Astrocyte (in vitro differentiated cells and primary cell): ENCODE measurements at regions not wholly inside any gene's neighbourhood (a gene's known extent, or its start where the extent isn't known, plus 50 kb on each side); places are given as distances from the start of the nearest gene placed in this dataset.

Experiments used
- DNase-seq: peaks from one replicate; pipeline ENCODE4 v3.0.0-alpha.2; 2010; ENCODE audit warnings: low read depth
- FAIRE-seq: peaks from 2 replicates; lab custom pipeline; 2011; peaks lifted over from hg19 to GRCh38; lab: Jason Lieb, UNC
- H2AFZ ChIP-seq: 2 replicates; pipeline ENCODE4 v1.6.0; 2012; ENCODE audit warnings: low read depth, low read length, inconsistent platforms
- H3K27ac ChIP-seq: 2 replicates; pipeline ENCODE4 v1.5.1; 2011; ENCODE audit warnings: low read depth, low read length, inconsistent platforms
- H3K27me3 ChIP-seq: 2 replicates; pipeline ENCODE4 v1.6.0; 2011; ENCODE audit warnings: low read length, inconsistent platforms; ENCODE audit not compliant: insufficient read depth
- H3K36me3 ChIP-seq: 2 replicates; pipeline ENCODE4 v1.5.1; 2011; ENCODE audit warnings: low read length, inconsistent platforms; ENCODE audit not compliant: insufficient read depth
- H3K4me1 ChIP-seq: 2 replicates; pipeline ENCODE4 v1.5.1; 2011; ENCODE audit warnings: low read length, inconsistent platforms; ENCODE audit not compliant: insufficient read depth
- H3K4me2 ChIP-seq: 2 replicates; pipeline ENCODE4 v1.6.0; 2012; ENCODE audit warnings: low read length, inconsistent platforms
- H3K4me3 ChIP-seq: 2 replicates; pipeline ENCODE4 v1.5.1; 2011; ENCODE audit warnings: low read depth, mild to moderate bottlenecking, low read length, inconsistent platforms; ENCODE audit not compliant: insufficient read depth
- H3K79me2 ChIP-seq: 2 replicates; pipeline ENCODE4 v1.6.0; 2012; ENCODE audit warnings: mild to moderate bottlenecking, low read length, inconsistent platforms; ENCODE audit not compliant: insufficient read depth
- H3K9ac ChIP-seq: 2 replicates; pipeline ENCODE4 v1.6.0; 2012; ENCODE audit warnings: mild to moderate bottlenecking, low read length, inconsistent platforms
- H3K9me3 ChIP-seq: 2 replicates; pipeline ENCODE4 v1.5.1; 2012; ENCODE audit warnings: low read depth, mild to moderate bottlenecking, low read length, inconsistent platforms; ENCODE audit not compliant: insufficient read depth
- H4K20me1 ChIP-seq: 2 replicates; pipeline ENCODE4 v1.6.0; 2012; ENCODE audit warnings: low read length, inconsistent platforms; ENCODE audit not compliant: insufficient read depth
- H3K27ac Mint-ChIP-seq: one replicate; pipeline ENCODE4 v1.8.0; 2021; ENCODE audit warnings: mild to moderate bottlenecking, mixed read lengths; ENCODE audit not compliant: unreplicated experiment
- H3K27me3 Mint-ChIP-seq: one replicate; pipeline ENCODE4 v1.8.0; 2021; ENCODE audit warnings: low read depth, mixed read lengths; ENCODE audit not compliant: unreplicated experiment
- H3K36me3 Mint-ChIP-seq: one replicate; pipeline ENCODE4 v1.8.0; 2021; ENCODE audit warnings: low read depth, mixed read lengths; ENCODE audit not compliant: unreplicated experiment
- H3K4me1 Mint-ChIP-seq: one replicate; pipeline ENCODE4 v1.8.0; 2021; ENCODE audit warnings: low read depth, mixed read lengths; ENCODE audit not compliant: unreplicated experiment
- H3K4me3 Mint-ChIP-seq: one replicate; pipeline ENCODE4 v1.8.0; 2021; ENCODE audit warnings: mild to moderate bottlenecking, moderate library complexity, mixed read lengths; ENCODE audit not compliant: unreplicated experiment
- H3K9me3 Mint-ChIP-seq: one replicate; pipeline ENCODE4 v1.8.0; 2021; ENCODE audit warnings: mild to moderate bottlenecking, mixed read lengths; ENCODE audit not compliant: unreplicated experiment
- EZH2 ChIP-seq: IDR thresholded peaks from 2 replicates; pipeline ENCODE4 v1.6.1; 2012; ENCODE audit warnings: mild to moderate bottlenecking, low read length, inconsistent platforms; ENCODE audit not compliant: insufficient read depth
- TF ChIP-seq, protein P1 (sequence below): IDR thresholded peaks from 2 replicates; pipeline ENCODE4 v1.5.1; 2011; ENCODE audit warnings: low read depth, mild to moderate bottlenecking, inconsistent platforms, low read length, moderate library complexity; ENCODE audit not compliant: insufficient read depth

DNA sequence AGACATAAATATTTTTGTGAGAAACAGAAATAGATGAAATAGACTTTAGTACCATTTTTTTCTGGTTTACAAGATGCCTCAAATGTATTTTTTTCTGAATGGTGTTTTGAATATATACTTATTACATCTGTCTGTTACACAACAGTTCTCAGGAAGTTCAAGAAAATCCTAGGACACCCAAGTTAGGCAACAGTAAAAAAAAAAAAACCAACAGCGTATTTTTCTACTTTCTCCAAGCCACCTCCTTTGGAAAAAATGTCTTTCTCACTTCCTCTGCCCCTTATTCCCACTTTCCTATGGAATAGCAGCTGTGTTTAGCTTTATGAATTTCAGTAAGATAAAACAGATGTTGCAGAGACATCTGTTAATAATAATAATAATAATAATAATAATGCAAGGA is 489.6 kb upstream of the KLF12 start:
- no peak for DNase-seq
- no peaks in the 10 kb centered on the region for H3K4me1 Mint-ChIP-seq
- H3K4me1 ChIP-seq = no peaks in the 10 kb centered on the region
- TF ChIP-seq, protein P1, sequence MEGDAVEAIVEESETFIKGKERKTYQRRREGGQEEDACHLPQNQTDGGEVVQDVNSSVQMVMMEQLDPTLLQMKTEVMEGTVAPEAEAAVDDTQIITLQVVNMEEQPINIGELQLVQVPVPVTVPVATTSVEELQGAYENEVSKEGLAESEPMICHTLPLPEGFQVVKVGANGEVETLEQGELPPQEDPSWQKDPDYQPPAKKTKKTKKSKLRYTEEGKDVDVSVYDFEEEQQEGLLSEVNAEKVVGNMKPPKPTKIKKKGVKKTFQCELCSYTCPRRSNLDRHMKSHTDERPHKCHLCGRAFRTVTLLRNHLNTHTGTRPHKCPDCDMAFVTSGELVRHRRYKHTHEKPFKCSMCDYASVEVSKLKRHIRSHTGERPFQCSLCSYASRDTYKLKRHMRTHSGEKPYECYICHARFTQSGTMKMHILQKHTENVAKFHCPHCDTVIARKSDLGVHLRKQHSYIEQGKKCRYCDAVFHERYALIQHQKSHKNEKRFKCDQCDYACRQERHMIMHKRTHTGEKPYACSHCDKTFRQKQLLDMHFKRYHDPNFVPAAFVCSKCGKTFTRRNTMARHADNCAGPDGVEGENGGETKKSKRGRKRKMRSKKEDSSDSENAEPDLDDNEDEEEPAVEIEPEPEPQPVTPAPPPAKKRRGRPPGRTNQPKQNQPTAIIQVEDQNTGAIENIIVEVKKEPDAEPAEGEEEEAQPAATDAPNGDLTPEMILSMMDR = no peak
- no peak for TF ChIP-seq EZH2
- H3K4me3 ChIP-seq = no peak overlapping the region
- H3K9me3 ChIP-seq = no peaks in the 10 kb centered on the region
- no peak overlapping the region for H3K9ac ChIP-seq
- no peak overlapping the region for H3K27ac ChIP-seq
- H3K79me2 ChIP-seq = no peaks in the 10 kb centered on the region
- H3K36me3 ChIP-seq = no peaks in the 10 kb centered on the region
- no peaks in the 10 kb centered on the region for H3K27me3 ChIP-seq
- H3K27me3 Mint-ChIP-seq = peaks cover 3% of the 10 kb centered on the region
- no peak overlapping the region for H2AFZ ChIP-seq
- no peak overlapping the region for H3K4me3 Mint-ChIP-seq
- H4K20me1 ChIP-seq = no peaks in the 10 kb centered on the region
- FAIRE-seq = no peak
- no peak overlapping the region for H3K27ac Mint-ChIP-seq
- H3K4me2 ChIP-seq = no peak overlapping the region
- H3K36me3 Mint-ChIP-seq = no peaks in the 10 kb centered on the region
- no peaks in the 10 kb centered on the region for H3K9me3 Mint-ChIP-seq

DNA sequence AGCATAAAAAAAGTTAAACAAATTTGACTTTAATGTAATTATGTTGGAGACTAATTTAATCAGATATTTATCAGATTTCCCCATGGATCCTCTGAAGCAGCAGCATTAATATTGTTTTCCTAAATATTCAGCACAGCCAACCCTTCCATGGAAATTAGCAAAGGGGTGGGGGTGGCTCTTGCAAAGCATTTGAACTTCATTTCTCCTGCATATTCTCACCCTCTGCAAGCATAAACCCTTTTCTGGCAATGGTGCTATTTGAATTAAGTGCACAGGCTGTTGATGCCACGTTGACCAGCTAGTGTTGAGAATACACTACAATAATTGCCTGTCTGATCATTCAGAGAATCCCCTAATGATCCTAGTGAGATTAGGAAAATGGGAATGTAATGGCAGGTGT is 488.1 kb upstream of the KLF12 start:
- no peaks in the 10 kb centered on the region for H3K4me1 ChIP-seq

DNA sequence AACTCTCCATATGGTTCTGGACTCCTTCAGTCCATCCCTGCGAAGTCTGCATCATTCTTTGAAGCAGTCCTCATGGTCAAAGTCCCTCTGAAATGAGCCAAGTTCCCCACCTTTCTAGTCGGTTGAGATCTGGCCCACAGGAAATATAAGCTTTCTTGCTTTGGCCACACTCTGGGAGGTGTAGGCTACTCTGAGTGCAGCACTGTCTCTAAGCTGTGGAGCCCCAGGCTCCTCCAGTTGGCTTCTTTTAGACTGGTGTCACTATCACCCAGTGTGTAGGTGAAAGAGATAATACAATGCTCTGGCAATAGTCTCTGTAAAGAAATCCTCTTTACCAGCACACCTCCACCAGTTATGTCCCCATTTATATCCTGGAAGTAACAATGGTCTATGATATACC is 486.5 kb upstream of the KLF12 start:
- H3K9me3 ChIP-seq = no peaks in the 10 kb centered on the region
- no peaks in the 10 kb centered on the region for H3K36me3 Mint-ChIP-seq
- no peak overlapping the region for H3K27ac Mint-ChIP-seq
- H3K4me1 ChIP-seq = no peaks in the 10 kb centered on the region
- H3K4me3 Mint-ChIP-seq = no peak overlapping the region
- H3K4me3 ChIP-seq = no peak overlapping the region
- H3K79me2 ChIP-seq = no peaks in the 10 kb centered on the region
- H3K27me3 Mint-ChIP-seq = peaks cover 3% of the 10 kb centered on the region
- H3K9ac ChIP-seq = no peak overlapping the region
- no peaks in the 10 kb centered on the region for H3K9me3 Mint-ChIP-seq
- H3K36me3 ChIP-seq = no peaks in the 10 kb centered on the region
- H3K27ac ChIP-seq = no peak overlapping the region
- no peaks in the 10 kb centered on the region for H3K4me1 Mint-ChIP-seq
- no peak for TF ChIP-seq EZH2
- TF ChIP-seq, protein P1 = no peak
- no peaks in the 10 kb centered on the region for H4K20me1 ChIP-seq
- DNase-seq (no peak), FAIRE-seq (no peak)
- H2AFZ ChIP-seq = no peak overlapping the region
- no peaks in the 10 kb centered on the region for H3K27me3 ChIP-seq
- no peak overlapping the region for H3K4me2 ChIP-seq

More for the DNA sequence above, 488.1 kb upstream of the KLF12 start:
- Histone ChIP-seq H3K79me2 (no peaks in the 10 kb centered on the region), H3K36me3 (no peaks in the 10 kb centered on the region), H3K4me3 (no peak overlapping the region), H3K4me2 (no peak overlapping the region), H3K9ac (no peak overlapping the region), H3K9me3 (no peaks in the 10 kb centered on the region), H2AFZ (no peak overlapping the region), H3K27ac (no peak overlapping the region), H3K27me3 (no peaks in the 10 kb centered on the region), H4K20me1 (no peaks in the 10 kb centered on the region)
- TF ChIP-seq, protein P1 = no peak
- no peak for TF ChIP-seq EZH2
- no peaks in the 10 kb centered on the region for H3K9me3 Mint-ChIP-seq
- no peak overlapping the region for H3K27ac Mint-ChIP-seq
- DNase-seq = no peak
- H3K36me3 Mint-ChIP-seq = no peaks in the 10 kb centered on the region
- no peak overlapping the region for H3K4me3 Mint-ChIP-seq
- FAIRE-seq = no peak
- peaks cover 3% of the 10 kb centered on the region for H3K27me3 Mint-ChIP-seq
- H3K4me1 Mint-ChIP-seq = no peaks in the 10 kb centered on the region
